Posterior cingulate gyrus (tissue), 11 donors: ENCODE measurements at regions not wholly inside any gene's neighbourhood (a gene's known extent, or its start where the extent isn't known, plus 50 kb on each side); places are given as distances from the start of the nearest gene placed in this dataset.

Experiments used
- DNase-seq, 10 donors: peaks; one replicate each; pipeline versions ENCODE4 v3.0.0 to v3.0.0-alpha.2; 2020 to 2021; ENCODE audit warnings: mixed read lengths in 3 of 10
- intact Hi-C: fragments of 100-400 bp; cut with DNase I; formaldehyde crosslinking; loops from one replicate; pipeline ENCODE4 v1.15.1; 2023

DNA sequence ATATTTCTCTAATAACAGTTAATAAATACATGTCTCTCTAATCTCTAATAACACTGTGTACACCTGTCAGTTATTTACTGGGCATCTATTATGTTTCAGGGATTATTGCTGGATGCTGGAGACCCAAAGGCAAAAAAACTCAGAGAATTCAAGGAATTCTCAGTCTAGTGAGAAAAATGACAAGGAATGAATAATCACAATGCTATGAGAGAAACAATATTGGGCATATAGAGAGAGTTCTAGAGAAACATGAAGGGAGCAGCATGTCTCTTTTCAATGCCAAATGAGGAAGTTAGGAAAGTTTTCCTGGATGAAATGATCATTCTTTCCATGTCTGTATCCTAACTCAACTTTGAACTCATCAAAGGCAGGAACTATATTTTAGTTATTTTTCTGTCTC, 82.8 kb downstream of the TNFSF18 start:
- DNase-seq = no peak
- intact Hi-C loops = no loop called here

DNA sequence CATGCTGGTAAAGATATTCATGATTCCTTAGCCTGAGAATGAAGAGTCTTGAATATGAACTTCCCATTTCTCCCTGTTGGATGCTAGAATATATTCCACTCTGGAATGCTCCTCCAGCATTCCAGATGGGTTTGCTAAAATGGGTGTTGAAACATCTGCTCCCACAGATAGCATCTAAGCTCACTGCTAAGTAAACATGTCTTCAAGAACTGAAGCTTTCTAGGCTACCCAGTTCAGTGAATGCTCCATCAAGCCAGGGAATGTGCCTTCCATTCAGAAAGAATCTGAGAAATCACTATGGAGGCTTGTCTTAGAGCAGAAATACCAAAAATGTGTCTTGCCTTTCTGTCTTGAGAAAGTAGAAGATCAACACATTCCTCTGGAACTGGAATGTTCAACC, 81.1 kb downstream of the TNFSF18 start:
- no peak for DNase-seq
- intact Hi-C loops = no loop called here

DNA sequence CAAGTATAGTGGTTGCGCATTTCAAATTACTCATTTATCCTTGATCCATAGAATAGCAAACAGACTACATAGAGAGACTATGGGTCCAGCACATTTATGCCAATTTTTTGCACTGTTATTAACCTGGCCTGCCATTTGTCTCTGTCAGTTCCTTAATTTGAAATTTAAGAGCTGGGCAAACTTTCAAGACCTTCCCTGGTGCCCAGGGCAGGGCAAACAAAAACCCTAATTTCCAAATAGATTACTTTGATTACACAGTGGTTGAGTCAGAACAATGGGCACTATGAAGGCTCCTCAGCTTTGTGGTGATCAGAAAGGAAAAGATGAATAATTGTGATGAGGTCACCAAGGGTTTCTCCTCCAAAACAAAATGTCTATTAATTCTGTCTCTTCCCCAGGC, 80.6 kb downstream of the TNFSF18 start:
- intact Hi-C loops = no loop called here
- no peak for DNase-seq

DNA sequence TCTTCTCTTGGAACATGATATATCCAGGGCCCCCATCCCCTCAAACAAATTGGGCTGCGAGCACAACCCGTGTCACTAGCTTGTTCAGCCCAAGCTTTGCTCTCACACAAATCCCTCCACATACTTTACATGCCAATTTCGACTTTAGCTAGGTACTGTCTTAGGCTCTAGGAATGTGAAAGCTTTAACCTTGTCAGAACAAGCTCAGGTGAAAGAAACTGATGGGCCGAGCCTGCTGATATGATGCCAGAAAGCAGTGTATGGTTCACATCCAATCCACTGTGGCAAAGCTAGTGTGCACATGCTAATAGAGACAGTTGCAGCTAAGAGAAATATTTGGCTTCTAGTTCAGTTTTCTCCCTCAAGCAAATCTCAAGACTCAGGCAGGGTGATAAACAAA, 79.5 kb downstream of the TNFSF18 start:
- intact Hi-C loops = no loop called here
- DNase-seq = no peak

DNA sequence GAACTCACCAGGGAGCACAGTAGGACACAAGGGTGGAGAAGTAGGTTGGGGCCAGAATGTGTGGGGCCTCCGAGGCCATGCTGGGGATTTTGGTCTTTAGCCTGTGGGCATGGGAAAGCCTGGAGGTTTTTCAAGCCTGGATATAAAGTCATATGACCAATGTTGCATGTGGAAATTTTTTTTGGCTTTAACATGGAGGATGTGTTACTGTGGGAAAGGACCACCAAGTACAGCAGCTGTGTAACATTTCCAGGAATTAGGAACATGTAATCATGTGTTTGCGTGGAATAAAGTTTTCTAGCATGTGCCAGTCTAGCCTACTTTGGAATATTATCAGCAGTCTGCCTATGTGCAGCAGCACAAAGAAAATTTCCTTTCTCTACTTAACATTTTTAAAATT, 78.5 kb downstream of the TNFSF18 start:
- intact Hi-C loops = no loop called here
- no peak for DNase-seq

DNA sequence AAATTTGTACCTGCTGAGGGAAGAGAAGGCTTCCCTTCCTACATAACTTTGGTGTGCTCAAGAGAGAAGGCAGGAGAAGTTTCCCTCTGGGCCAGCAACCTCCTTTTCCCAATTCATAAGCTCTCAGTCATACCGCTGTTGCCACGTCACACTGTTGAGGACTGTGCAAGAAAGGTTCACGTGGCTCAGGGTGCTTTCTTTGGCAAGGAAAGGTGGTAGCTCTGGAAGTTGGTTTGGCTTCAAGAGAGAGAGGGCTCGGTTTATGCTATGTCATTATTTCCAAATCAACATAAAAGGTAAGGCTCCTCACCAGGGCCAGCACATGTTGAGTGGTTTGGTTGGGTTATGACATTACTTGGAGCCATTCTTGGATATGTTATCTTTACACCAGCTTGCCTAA, 77.3 kb downstream of the TNFSF18 start:
- no peak for DNase-seq
- intact Hi-C loops = no loop called here

DNA sequence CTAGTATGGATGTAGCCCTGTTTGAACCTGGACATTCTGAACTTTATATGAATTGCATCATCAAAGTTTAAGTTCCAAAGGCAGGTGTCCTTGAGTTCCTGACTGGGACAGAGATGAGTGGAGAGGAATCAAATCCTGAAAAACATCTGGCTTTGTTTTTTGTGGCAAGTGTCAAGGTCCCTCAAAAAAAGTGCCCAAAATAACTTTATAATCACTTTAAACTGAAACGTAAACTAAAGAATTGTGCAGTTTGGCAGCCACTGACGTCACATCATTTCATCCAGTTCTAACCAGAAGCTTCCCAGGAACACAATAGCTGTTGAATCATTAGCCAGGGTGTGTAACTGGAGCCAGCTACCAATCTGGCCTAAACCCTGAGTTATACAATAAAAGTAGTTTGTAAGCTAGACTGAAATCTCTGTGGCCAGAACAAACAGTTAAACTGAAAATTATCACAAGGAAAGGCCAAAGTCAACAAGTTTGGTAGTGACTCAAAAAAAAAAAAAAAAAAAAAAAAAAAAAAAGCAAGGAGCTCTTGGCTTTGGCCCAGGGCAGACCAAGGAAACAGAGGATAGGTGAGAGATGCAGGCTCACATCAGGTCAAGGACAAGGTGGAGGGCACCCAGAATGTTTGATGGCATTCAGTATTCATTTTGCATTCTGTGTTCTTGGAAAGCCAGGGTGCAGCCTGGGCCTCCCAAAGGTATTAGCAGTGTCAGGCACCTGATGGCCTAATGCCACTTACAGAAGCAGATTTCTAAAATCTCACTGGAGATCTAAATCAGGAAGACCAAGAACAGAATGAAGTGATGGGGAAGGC, 74.3 kb downstream of the TNFSF18 start:
- DNase-seq = no peak
- intact Hi-C loops = no loop called here

DNA sequence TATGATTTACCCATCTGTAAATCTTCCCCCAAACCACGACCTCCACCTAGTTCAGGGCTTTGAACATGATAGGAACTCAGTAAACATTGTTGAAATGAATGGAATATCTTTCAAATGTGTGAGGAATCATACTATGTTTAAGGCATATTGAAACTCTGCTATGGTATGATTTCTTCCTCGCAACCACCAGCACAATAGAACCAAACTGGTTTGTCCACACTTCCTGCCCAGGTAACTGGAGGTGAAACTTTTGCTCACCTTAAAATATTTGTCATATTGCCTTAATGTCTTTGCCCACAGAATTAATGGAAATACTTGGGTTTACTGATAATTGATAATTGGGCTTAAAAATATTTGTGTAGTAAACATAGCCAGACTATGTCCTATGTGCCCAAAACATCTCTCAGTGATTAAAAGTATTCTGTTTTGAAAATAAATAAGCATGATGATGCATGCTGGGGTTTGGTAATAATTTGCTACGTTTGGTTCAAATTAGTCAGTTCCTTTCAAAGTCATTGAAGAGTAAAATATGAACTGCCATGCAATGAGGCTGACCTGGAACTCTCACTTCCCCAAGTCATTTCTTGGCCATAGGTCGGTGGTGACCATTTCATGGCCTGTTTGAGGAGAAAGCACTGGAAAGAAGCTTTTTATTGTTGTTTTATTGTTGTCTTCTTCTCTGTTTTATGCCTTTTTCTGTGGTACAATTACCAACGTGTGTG, 73.3 kb downstream of the TNFSF18 start:
- no peak for DNase-seq
- intact Hi-C loops = no loop called here

DNA sequence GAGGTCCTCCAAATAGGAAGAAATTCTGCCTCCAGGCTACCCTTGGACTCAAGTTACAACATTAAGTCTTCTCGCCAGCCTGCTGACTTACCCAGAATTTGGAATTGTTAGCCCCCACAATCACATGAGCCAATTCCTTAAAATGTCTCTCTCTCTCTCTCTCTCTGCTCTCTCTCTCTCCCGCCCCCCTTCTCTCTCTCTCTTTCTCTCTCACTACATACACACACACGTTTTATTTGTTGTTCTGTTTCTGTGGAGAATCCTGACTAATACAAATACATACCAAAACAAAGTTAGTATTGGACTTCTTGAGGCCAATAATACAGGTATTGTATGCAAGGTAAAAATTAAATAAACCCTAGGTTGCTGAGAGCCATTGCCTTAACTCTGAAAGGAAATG, 72.1 kb downstream of the TNFSF18 start:
- intact Hi-C loops = no loop called here
- DNase-seq = no peak

DNA sequence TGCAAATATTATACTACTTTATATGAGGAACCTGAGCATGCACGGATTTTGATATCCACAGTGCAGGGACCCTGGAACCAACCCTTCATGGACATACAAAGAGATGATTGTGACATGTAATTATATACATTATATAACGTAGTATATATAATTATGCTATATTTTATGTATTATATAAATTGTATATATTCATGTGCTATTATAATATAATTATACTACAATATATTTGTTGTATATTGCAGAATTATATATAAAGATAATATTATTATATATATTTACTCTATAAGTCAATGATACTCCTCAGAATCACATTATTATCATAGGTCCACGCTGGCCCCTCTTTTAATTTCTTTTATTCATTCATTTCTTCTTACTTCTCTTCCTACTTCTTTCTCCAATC, 70.9 kb downstream of the TNFSF18 start:
- intact Hi-C loops = no loop called here
- DNase-seq = no peak

DNA sequence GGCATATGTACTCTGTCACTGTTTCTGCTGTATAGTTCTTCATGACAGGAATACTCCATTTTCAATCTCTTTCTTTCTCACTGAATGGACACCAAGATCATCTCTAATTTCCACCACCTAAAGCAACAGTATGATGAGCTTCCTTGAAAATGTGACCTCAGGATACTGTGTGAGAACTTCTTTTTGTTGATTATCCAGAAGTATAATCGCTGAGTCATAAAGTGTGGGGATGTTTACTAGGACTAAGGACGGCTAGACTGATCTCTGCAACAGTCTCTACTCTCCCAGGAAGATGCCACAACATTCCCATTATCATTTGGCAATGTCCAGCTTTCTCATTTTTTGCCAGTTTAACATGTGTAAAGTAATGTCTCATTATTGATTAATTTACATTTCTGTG, 70.3 kb downstream of the TNFSF18 start:
- intact Hi-C loops = no loop called here
- DNase-seq = no peak

DNA sequence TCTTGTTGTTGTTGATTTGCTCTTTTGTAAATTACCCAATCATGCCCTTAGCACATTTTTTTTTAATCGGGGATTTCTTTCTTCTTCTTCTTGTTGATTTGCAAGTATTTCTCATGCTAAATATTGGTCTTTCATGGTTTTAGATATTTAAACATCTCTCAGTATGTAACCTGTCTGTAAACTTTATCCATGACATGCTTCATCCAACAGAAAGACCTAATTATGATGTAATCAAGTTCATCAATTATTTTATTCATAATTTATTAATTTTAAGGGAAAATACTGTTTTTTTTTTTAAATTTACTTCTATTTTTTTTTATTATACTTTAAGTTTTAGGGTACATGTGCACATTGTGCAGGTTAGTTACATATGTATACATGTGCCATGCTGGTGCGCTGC, 69.8 kb downstream of the TNFSF18 start:
- intact Hi-C loops = no loop called here
- no peak for DNase-seq
